DMS53 treated with DMSO at 0.1 percent for 48 hours (cell line): ENCODE measurements at regions not wholly inside any gene's neighbourhood (a gene's known extent, or its start where the extent isn't known, plus 50 kb on each side); places are given as distances from the start of the nearest gene placed in this dataset.
"Not testable (repeated sequence)": the region's sequence is repeated elsewhere in the genome, so short reads cannot be mapped to it uniquely, and the experiment has no call there.

Source experiments
- DNase-seq: peaks from one replicate; lab custom pipeline; 2025; ENCODE audit not compliant: unreplicated experiment; lab: John Stamatoyannopoulos, UW

GRCh38 chr3:82128271-82128670 is 366.8 kb upstream of the GBE1 start:
- no peak for DNase-seq

GRCh38 chr3:82122554-82123345 is 361.3 kb upstream of the GBE1 start:
- DNase-seq = no peak

- no peak for DNase-seq
Measured at GRCh38 chr3:82114589-82114988, 353.1 kb upstream of the GBE1 start.

- DNase-seq = not testable (repeated sequence)
Measured at GRCh38 chr3:82110721-82111120, 349.3 kb upstream of the GBE1 start.

- peak; percentile 30 for DNase-seq
Measured at GRCh38 chr3:82103241-82103640, 341.8 kb upstream of the GBE1 start.

- DNase-seq = no peak
Measured at GRCh38 chr3:82100378-82100777, 338.9 kb upstream of the GBE1 start.

GRCh38 chr3:82093641-82094040 is 332.2 kb upstream of the GBE1 start:
- DNase-seq = no peak

- DNase-seq = no peak
Measured at GRCh38 chr3:82088749-82089148, 327.3 kb upstream of the GBE1 start.

- no peak for DNase-seq
Measured at GRCh38 chr3:82087958-82088357, 326.5 kb upstream of the GBE1 start.

GRCh38 chr3:82085851-82086475 is 324.5 kb upstream of the GBE1 start:
- DNase-seq = no peak

GRCh38 chr3:82085356-82085755 is 323.9 kb upstream of the GBE1 start:
- DNase-seq = no peak

GRCh38 chr3:82084824-82085223 is 323.4 kb upstream of the GBE1 start:
- DNase-seq = no peak

- DNase-seq = no peak
Measured at GRCh38 chr3:82082796-82083195, 321.4 kb upstream of the GBE1 start.

GRCh38 chr3:82081351-82081750 is 319.9 kb upstream of the GBE1 start:
- no peak for DNase-seq

- no peak for DNase-seq
Measured at GRCh38 chr3:82080792-82081191, 319.3 kb upstream of the GBE1 start.

- no peak for DNase-seq
Measured at GRCh38 chr3:82080261-82080660, 318.8 kb upstream of the GBE1 start.

GRCh38 chr3:82079335-82079890 is 318.0 kb upstream of the GBE1 start:
- no peak for DNase-seq

GRCh38 chr3:82078246-82078645 is 316.8 kb upstream of the GBE1 start:
- no peak for DNase-seq

GRCh38 chr3:82067420-82067819 is 306.0 kb upstream of the GBE1 start:
- no peak for DNase-seq

GRCh38 chr3:82058809-82059208 is 297.4 kb upstream of the GBE1 start:
- DNase-seq = no peak

GRCh38 chr3:82055792-82056191 is 294.3 kb upstream of the GBE1 start:
- DNase-seq = peak; percentile 26

- no peak for DNase-seq
Measured at GRCh38 chr3:82054849-82055248, 293.4 kb upstream of the GBE1 start.
